Prostate gland (tissue), 2 donors: ENCODE measurements at regions not wholly inside any gene's neighbourhood (a gene's known extent, or its start where the extent isn't known, plus 50 kb on each side); places are given as distances from the start of the nearest gene placed in this dataset.

ENCODE experiments used
- POLR2A ChIP-seq: fragments of 450-650 bp; IDR thresholded peaks from one replicate; pipeline ENCODE4 v1.6.1; 2016; ENCODE audit warnings: antibody characterized with exemption, mild to moderate bottlenecking
- POLR2AphosphoS5 ChIP-seq: sonication (generic); formaldehyde crosslinking; IDR thresholded peaks from one replicate; pipeline ENCODE4 v1.6.1; 2017; ENCODE audit warnings: antibody characterized with exemption
- TF ChIP-seq, protein P1 (sequence below), 4 experiments: fragments of 200-600 bp in 2 of 4; fragments of 450-650 bp in 2 of 4; sonication (generic) in 2 of 4; IDR thresholded peaks; 1 replicate in 3 of 4; 2 replicates in 1 of 4; pipeline ENCODE4 v1.5.1; 2016 to 2019; ENCODE audit warnings: antibody characterized with exemption in 4 of 4, mild to moderate bottlenecking in 2 of 4, moderate library complexity in 2 of 4

DNA sequence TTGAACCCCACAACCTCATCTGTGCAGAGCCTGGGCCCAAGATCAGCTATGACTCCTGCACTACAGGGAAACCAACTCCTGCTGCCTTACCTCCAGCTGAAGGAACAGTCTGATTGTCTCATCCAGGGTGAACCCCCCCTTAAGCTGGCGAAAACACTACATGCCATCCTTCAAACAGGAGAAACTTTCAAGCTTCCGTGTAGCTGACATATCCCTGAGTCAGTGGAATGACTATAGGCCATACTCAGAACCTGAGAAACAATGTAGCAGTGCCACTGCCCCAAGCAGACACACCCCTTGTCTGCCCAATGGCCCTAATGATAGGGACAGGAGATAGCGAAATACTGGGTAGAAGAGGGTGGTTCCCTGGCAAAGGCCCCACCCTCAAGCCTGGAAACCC lies 213.6 kb upstream of the PGRMC2 start:
- TF ChIP-seq POLR2AphosphoS5 (no peak), POLR2A (no peak)
- TF ChIP-seq, protein P1, sequence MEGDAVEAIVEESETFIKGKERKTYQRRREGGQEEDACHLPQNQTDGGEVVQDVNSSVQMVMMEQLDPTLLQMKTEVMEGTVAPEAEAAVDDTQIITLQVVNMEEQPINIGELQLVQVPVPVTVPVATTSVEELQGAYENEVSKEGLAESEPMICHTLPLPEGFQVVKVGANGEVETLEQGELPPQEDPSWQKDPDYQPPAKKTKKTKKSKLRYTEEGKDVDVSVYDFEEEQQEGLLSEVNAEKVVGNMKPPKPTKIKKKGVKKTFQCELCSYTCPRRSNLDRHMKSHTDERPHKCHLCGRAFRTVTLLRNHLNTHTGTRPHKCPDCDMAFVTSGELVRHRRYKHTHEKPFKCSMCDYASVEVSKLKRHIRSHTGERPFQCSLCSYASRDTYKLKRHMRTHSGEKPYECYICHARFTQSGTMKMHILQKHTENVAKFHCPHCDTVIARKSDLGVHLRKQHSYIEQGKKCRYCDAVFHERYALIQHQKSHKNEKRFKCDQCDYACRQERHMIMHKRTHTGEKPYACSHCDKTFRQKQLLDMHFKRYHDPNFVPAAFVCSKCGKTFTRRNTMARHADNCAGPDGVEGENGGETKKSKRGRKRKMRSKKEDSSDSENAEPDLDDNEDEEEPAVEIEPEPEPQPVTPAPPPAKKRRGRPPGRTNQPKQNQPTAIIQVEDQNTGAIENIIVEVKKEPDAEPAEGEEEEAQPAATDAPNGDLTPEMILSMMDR (IDR thresholded peaks at IDR 0.05) = no peak
